ENCODE measurements at regions not wholly inside any gene's neighbourhood (a gene's known extent, or its start where the extent isn't known, plus 50 kb on each side); places are given as distances from the start of the nearest gene placed in this dataset.

GRCh38 chr3:30299674-30300385, 306.6 kb upstream of the TGFBR2 start:
- H3K23ac ChIP-seq (ENCODE audit: low read depth, low read length) = no peak overlapping the region
- H4K91ac ChIP-seq (ENCODE audit: insufficient read depth, low read depth, low read length) = no peak overlapping the region
- no peak overlapping the region for H2BK120ac ChIP-seq (ENCODE audit: low read depth, low read length)
- peak overlapping the region; percentile 77; the same call in 1 of the 2 replicates for H3K18ac ChIP-seq (ENCODE audit: low read depth, low read length)
- H3K56ac ChIP-seq (ENCODE audit: extremely low read depth, insufficient read depth, low read length) = no peak overlapping the region
- BruUV-seq (replicated peaks) = no TSS peak
- peaks cover 5% of the 10 kb centered on the region; the same call in 1 of the 2 replicates for H3K9me3 ChIP-seq (ENCODE audit: control insufficient read depth, insufficient read depth, low read length)
- H2BK5ac ChIP-seq (ENCODE audit: low read depth, low read length, poor library complexity, severe bottlenecking) = peak overlapping the region; percentile 26
- dilution Hi-C loops (cut with HindIII; ENCODE audit: low sequenced_read_pairs, unreplicated experiment) (no loop called here), in situ Hi-C loops (cut with MboI; ENCODE audit: low sequenced_read_pairs) (no loop called here), intact Hi-C loops (cut with micrococcal nuclease) (no loop called here)
- H4K5ac ChIP-seq (ENCODE audit: low read depth, low read length) = no peak overlapping the region
- H3K27ac ChIP-seq (ENCODE audit: insufficient read depth, low read length) = peak overlapping the region; percentile 33; the same call in 1 of the 2 replicates
- no peak overlapping the region for H2BK20ac ChIP-seq (ENCODE audit: low read depth, low read length)
- H3K79me1 ChIP-seq (ENCODE audit: low read depth in 1 of 2, low read length in 2 of 2) = no peaks in the 10 kb centered on the region
- WGBS, 2 experiments (ENCODE audit: extremely low coverage in 2 of 2, insufficient read length in 1 of 2) = no CpG with 5 or more reads among the region's 3 CpGs
- H3K4ac ChIP-seq (ENCODE audit: low read depth, low read length) = no peak overlapping the region
- POLR2A ChIA-PET (ENCODE audit: unreplicated experiment) = no interaction called here
- H2AK9ac ChIP-seq (replicated peaks; ENCODE audit: low read depth, low read length, poor library complexity) = no peak overlapping the region
- no peak overlapping the region for H3K14ac ChIP-seq (replicated peaks; ENCODE audit: low read depth, low read length)
- peaks cover 4% of the 10 kb centered on the region; the same call in 1 of the 2 replicates for H3K4me1 ChIP-seq (ENCODE audit: control insufficient read depth, insufficient read depth, low read length)
- no peak overlapping the region for H2AK5ac ChIP-seq (ENCODE audit: low read depth, low read length)
- H4K20me1 ChIP-seq (ENCODE audit: insufficient read depth, low read length) = no peaks in the 10 kb centered on the region
- H3K4me3 ChIP-seq (ENCODE audit: insufficient read depth, low read depth, low read length) = no peak overlapping the region
- no peaks in the 10 kb centered on the region for H3K36me3 ChIP-seq (ENCODE audit: control insufficient read depth, insufficient read depth, low read length)
- H2AFZ ChIP-seq (replicated peaks; ENCODE audit: low read length, poor library complexity) = no peak overlapping the region
- H3K9ac ChIP-seq (ENCODE audit: low read depth, low read length) = no peak overlapping the region
- CTCF ChIA-PET = no interaction called here
- TF ChIP-seq MAZ (IDR thresholded peaks at IDR 0.05; ENCODE audit: borderline replicate concordance, low read depth, low read length) (no peak), RAD21 (IDR thresholded peaks at IDR 0.05; ENCODE audit: low read length) (no peak), SMC3 (IDR thresholded peaks at IDR 0.05; ENCODE audit: low read depth, low read length) (no peak), MAFK (IDR thresholded peaks at IDR 0.05; ENCODE audit: low read depth, low read length) (peak; percentile 23; the same call in 1 of the 2 replicates), CEBPB (IDR thresholded peaks at IDR 0.05; ENCODE audit: low read depth, low read length) (peak; percentile 50)
- H3K9me1 ChIP-seq (ENCODE audit: insufficient read depth, low read length) = no peaks in the 10 kb centered on the region
- peak overlapping the region; percentile 19; the same call in 1 of the 2 replicates for H3K4me2 ChIP-seq (ENCODE audit: low read depth, low read length)
- peak overlapping the region; percentile 23; the same call in 1 of the 3 replicates for H2BK15ac ChIP-seq (ENCODE audit: low read depth, low read length)
- H4K8ac ChIP-seq (ENCODE audit: low read depth in 2 of 2, low read length in 2 of 2) = peak overlapping the region in 1 of 2 experiments; percentile 17; a peak in 1 of 4 replicates
- DNase-seq = peak; percentile 84
- peak; percentile 88 for ATAC-seq (ENCODE audit: low read depth)
- H3K27me3 ChIP-seq (ENCODE audit: control insufficient read depth, insufficient read depth, low read length) = no peaks in the 10 kb centered on the region

Measured in IMR-90 (cell line).